HFFc6 (cell line): ENCODE measurements at regions not wholly inside any gene's neighbourhood (a gene's known extent, or its start where the extent isn't known, plus 50 kb on each side); places are given as distances from the start of the nearest gene placed in this dataset.

Experiments
- DNase-seq: peaks from one replicate; pipeline ENCODE4 v3.0.0-alpha.2; 2018
- H3K27ac Mint-ChIP-seq: 2 replicates; pipeline ENCODE4 v1.8.0; 2020; ENCODE audit warnings: mild to moderate bottlenecking, mixed read lengths
- H3K27me3 Mint-ChIP-seq: 2 replicates; pipeline ENCODE4 v1.8.0; 2021; ENCODE audit warnings: mild to moderate bottlenecking, moderate library complexity, mixed read lengths; ENCODE audit not compliant: insufficient read depth
- H3K36me3 Mint-ChIP-seq: 2 replicates; pipeline ENCODE4 v1.8.0; 2021; ENCODE audit warnings: low read depth, mixed read lengths
- H3K4me1 Mint-ChIP-seq: 2 replicates; pipeline ENCODE4 v1.8.0; 2020; ENCODE audit warnings: low read depth, mixed read lengths
- H3K4me3 Mint-ChIP-seq: 2 replicates; pipeline ENCODE4 v1.8.0; 2020; ENCODE audit warnings: mild to moderate bottlenecking, moderate library complexity, mixed read lengths
- H3K9me3 Mint-ChIP-seq: 2 replicates; pipeline ENCODE4 v1.8.0; 2020; ENCODE audit warnings: mild to moderate bottlenecking, mixed read lengths
- CTCF ChIP-seq: fragments of 200-600 bp; sonication (generic); IDR thresholded peaks from 2 replicates; pipeline ENCODE4 v1.5.0; 2021; ENCODE audit warnings: antibody characterized with exemption, mild to moderate bottlenecking

DNA sequence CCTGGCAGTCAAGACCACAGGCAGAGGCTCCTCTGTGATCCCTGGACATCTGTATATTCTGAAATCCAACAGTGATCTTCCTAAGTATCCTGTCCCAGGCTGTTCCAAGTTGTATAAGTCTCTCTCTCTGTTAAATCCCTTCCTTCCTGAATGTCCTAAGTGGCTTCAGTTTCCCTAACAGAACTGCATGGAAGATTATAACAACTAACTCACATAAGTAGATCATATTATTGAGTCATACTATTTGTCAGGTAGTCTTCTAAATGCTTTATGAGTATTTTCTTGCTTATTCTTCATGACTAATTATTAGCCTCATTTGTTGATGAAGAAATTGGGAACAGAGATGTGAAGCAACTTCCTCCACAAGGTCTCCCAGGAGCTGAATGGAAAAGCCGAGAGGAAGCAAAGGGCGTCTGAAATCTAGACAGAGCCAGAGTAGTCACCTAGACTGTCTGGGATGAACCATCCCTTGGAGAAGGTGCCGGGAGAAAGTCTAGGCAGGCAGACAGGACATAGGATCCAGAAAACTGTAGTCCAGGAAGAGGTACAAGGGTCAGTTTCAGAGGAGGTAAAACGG lies 93.2 kb upstream of the FAT3 start:
- Mint-ChIP-seq H3K36me3 (no peaks in the 10 kb centered on the region), H3K9me3 (peaks cover 15% of the 10 kb centered on the region), H3K4me3 (no peak overlapping the region), H3K27me3 (no peaks in the 10 kb centered on the region), H3K4me1 (peaks cover 28% of the 10 kb centered on the region; the same call in 1 of the 2 replicates), H3K27ac (peak overlapping the region; percentile 5; the same call in 1 of the 2 replicates)
- peak; percentile 53 for DNase-seq
- TF ChIP-seq CTCF, result no peak

DNA sequence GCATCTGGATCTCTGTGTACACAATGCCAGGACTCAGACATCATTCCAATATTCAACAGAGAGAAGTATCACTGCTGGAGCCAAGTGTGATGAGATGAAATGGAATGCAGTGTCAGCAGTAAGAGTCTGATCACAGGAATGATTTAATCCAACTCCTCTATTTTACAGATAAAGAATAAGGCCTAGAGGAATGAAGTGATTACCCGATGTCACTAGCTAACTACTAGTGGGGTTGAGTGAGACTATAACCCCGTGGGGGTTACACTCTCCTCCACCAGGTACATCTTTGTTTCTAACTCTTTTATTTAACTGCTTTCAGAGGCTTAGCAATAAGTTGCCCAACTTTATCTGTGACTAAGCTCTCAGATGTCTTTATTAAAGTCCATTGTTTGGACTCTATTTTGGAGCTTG lies 94.2 kb upstream of the FAT3 start:
- peak; percentile 42 for DNase-seq
- no peak for TF ChIP-seq CTCF
- Mint-ChIP-seq H3K36me3 (no peaks in the 10 kb centered on the region), H3K4me1 (peaks cover 34% of the 10 kb centered on the region; the same call in 1 of the 2 replicates), H3K4me3 (no peak overlapping the region), H3K9me3 (peaks cover 15% of the 10 kb centered on the region), H3K27me3 (no peaks in the 10 kb centered on the region), H3K27ac (peak overlapping the region; percentile 34; the same call in 1 of the 2 replicates)

- Mint-ChIP-seq H3K9me3 (peaks cover 17% of the 10 kb centered on the region), H3K4me1 (peaks cover 40% of the 10 kb centered on the region; the same call in 1 of the 2 replicates), H3K27ac (peak overlapping the region; percentile 34; the same call in 1 of the 2 replicates), H3K36me3 (no peaks in the 10 kb centered on the region), H3K27me3 (no peaks in the 10 kb centered on the region), H3K4me3 (no peak overlapping the region)
- no peak for TF ChIP-seq CTCF
- no peak for DNase-seq
These were observed 94.8 kb upstream of the FAT3 start for GRCh38 chr11:92129811-92130210.

DNA sequence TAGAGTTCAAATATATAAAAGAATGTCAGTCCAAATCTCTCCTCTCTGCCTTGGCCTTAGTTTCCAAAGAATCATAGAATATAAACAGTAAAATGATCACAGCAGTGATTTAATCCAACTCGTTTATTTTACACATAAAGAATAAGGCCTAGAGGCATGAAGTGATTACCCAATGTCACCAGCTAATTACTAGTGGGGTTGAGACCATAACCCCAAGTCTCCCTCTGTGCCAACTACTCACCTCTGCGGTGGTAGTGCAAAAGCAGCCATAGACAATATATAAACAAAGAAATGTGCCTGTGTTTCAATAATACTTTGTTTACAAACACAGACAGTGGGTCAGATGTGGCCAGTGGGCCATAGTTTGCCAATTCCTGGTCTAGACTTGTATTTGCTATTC lies 96.6 kb upstream of the FAT3 start:
- Mint-ChIP-seq H3K4me1 (peaks cover 49% of the 10 kb centered on the region; the same call in 1 of the 2 replicates), H3K9me3 (peaks cover 14% of the 10 kb centered on the region), H3K36me3 (no peaks in the 10 kb centered on the region), H3K4me3 (no peak overlapping the region), H3K27ac (no peak overlapping the region), H3K27me3 (no peaks in the 10 kb centered on the region)
- no peak for DNase-seq
- TF ChIP-seq CTCF, result no peak

- no peak overlapping the region for H3K4me3 Mint-ChIP-seq
These were observed 99.3 kb upstream of the FAT3 start for GRCh38 chr11:92125321-92125720.

More at GRCh38 chr11:92125321-92125720, 99.3 kb upstream of the FAT3 start:
- no peak overlapping the region; the same call in 1 of the 2 replicates for H3K27ac Mint-ChIP-seq
- no peak for DNase-seq
- H3K4me1 Mint-ChIP-seq, result peaks cover 40% of the 10 kb centered on the region; the same call in 1 of the 2 replicates
- H3K27me3 Mint-ChIP-seq, result no peaks in the 10 kb centered on the region
- no peaks in the 10 kb centered on the region for H3K36me3 Mint-ChIP-seq
- peaks cover 18% of the 10 kb centered on the region for H3K9me3 Mint-ChIP-seq
- no peak for TF ChIP-seq CTCF
